OCI-M1 (cell line): ENCODE measurements at regions not wholly inside any gene's neighbourhood (a gene's known extent, or its start where the extent isn't known, plus 50 kb on each side); places are given as distances from the start of the nearest gene placed in this dataset.

Experiments
- DNase-seq: peaks from one replicate; lab custom pipeline; 2025; lab: John Stamatoyannopoulos, UW

DNA sequence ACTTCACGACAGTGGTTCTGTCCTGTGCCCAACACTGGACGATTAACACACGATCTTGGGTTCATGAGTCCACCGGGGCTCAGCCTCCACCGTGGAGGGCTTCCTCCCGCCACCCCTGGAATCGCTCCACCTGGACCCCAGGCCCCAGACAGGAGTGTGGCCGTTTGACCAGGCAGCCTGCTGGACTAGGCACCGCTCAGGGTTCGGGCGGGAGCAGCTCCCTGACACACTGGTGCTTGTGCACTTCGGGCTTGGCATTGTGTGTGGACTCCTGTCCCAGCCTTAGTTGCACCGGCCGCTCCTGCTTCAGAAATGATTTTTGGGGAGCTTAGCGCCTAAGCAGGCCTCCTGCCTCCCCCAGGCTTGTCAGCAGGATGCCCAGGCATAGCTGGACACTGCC is 617.4 kb upstream of the SALL3 start:
- DNase-seq, result no peak

DNA sequence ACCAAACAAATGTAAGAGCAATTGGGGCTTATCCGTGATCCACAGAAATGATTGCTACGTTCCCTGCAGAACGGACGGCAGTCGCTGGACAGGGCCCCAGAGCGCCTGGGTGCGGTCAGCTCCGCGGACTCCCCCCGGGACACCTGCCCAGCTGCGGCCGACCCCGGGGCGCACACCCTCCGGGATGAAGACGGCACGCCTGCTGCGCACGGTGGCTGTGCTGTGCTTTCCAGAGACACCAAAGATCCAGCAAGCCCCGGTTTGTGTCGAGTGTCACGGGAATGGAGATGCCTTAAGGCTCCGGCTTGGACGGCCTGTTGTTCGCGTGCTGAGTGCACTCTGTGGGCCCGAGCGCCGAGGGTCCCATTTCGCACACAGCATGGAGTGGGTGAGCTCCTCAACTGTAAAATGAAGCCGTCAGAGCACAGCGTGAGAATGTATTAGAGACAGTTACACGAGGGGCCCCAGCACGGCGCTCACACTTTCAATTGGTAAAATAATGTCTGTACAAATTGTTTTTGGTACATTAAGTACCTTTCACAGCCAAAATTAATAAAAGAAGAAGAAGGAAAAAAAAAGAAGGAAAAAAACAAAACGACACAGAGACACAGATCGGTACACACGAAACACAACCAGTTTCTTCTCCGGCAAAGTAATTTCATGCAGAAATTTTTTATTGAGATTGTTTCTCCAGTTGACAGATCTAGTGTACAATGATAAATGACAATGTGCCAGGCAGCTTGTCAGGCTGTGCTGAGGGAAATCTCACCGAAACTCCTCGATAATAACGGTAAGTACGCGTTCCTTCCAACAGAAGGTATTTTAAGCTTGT is 615.8 kb upstream of the SALL3 start:
- no peak for DNase-seq

DNA sequence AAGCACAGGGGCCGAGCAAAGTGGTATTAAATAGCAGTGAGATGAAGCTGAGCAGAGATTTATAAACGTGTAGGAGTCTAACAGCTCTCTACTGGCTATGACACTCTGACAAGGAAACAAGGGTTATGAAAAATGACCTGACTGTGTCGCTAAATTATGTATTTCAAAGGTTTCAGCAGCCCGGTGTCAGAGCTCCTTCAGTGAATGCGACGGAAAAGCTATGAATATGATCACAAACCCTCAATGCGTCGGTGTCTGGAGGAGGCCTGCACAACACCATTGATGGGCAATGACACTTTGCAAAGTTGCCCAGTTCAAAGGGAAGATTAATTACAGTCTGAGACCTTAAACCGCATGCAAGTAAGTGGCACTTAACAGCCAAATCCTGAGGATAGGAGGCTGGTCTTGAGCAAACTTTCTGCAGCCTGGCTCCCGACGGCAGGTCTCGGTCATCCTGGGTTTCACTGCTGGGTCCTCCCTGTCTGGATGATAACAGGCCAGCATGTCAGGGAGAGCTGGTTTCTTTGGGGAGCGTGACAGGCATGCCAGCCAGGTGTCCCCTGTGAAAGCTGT is 615.1 kb upstream of the SALL3 start:
- no peak for DNase-seq

DNA sequence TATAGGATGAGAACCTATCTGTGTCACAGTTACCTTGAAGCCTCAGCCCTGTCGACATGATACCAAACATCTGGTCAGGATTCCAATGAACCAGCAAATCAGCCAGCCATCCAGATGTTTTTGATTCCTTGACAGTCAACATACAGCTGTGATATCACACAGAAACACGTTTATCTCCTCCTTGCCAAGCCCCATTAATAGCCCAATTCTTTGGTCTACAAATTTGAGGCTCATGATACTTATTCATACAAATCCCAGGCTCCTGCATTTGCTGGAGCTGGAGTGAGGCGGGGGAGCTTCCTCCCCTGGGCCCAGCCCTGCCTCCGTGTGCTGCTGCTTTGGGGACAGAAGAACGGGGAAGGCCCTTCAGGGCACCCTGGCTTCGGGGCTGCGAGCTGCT is 611.6 kb upstream of the SALL3 start:
- no peak for DNase-seq

DNA sequence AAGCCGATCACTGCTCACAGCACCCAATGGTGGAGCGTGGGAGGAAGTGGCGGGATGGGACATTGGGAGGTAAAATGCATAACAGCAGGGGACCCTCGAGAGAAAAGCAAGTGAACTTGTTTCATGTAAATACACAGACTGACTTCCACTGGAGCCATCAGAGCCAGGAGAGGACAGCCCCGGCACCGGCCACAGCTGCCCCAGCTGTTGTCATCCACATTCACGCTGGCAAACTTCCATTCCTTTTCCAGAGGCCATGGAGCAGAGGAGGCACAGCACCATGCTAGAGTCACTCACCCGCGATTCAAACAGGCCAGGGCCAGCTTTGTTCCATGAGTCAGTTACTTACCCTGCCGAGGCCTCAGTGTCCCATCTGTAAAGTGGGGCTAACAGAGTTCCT is 610.9 kb upstream of the SALL3 start:
- DNase-seq, result no peak

DNA sequence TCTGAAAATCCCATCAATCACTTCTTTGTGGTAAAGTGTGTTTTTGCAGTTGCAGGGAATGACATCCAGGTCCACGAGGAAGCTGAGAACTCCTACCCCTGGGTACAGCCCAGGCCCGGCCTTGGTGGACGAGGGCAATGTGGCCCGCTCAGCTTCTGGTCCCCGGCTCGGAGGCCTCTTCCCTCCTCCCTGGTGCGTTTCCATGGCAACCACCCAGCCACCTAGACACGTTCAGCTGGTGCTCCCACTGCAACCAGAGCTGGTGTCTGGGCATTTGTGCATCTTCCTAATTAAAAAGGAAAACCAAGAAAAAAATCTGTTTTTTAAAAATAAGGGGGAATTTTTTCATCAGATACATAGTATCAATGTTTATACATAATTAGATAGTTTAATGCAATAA is 603.6 kb upstream of the SALL3 start:
- DNase-seq, result no peak

DNA sequence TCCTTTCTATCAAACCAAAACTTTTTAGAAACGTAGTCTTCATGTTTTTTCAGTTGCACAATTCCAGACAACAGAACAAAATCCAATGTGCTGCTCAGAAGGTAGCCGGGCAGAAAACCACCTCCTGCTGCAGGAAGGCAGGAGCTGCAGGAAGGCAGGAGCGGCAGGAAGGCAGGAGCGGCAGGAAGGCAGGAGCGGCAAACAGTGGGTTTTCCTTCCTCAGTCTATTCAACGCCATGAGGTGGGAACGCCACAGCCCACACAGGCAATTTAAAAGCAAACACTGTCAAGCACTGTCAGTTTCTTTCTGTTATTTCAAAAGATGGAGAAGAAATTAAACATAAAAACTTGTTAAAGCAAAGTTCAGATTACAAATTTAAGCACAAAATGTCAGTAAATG is 601.2 kb upstream of the SALL3 start:
- no peak for DNase-seq

DNA sequence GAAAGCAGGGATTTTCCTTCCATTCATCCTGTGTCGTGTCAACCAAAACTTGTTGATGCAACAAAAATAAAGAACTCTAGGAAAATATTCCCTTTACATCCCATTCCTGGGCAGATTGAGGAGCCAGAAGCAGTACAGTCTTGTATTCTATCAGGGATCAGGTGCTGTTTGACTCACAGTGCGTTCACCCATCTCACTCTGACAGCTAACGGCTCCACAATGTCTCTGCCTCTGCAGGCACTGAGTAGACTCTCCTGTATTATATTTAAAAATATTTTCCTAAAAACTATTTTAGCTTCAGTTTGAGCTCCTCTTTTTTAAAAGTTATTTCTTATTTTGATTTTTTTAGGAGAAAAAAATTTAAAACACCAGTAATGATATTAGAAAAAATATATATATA is 600.6 kb upstream of the SALL3 start:
- no peak for DNase-seq

DNA sequence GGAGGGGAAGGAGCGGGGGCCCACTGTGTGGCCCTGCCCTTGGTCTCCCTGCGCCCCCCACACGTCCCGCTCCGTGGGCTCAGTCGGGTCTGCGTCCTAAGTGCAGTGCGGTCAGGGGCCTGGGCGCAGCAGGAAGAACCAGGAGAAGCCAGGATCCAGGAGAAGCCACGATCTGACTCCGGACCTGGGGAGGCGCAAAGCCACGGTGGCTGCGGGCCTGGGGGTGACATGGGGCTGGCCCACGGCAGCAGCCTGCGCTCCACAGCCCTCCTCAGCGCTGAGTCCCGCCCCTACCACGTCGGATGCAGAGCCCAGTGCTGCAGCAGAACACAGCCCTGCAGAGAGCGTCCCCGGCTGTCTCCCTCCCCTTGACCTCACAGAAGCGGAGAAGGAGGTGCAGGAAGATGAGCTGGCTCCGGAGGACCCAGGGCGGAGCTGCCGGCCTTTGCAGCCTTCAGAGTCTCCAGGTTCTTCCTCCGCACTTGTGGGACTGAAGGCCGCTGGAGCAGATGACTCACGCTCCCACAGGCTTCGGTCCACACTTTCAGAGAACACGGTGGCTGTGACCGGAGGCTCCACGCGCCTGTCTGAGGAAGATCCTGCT is 589.2 kb upstream of the SALL3 start:
- DNase-seq, result no peak

DNA sequence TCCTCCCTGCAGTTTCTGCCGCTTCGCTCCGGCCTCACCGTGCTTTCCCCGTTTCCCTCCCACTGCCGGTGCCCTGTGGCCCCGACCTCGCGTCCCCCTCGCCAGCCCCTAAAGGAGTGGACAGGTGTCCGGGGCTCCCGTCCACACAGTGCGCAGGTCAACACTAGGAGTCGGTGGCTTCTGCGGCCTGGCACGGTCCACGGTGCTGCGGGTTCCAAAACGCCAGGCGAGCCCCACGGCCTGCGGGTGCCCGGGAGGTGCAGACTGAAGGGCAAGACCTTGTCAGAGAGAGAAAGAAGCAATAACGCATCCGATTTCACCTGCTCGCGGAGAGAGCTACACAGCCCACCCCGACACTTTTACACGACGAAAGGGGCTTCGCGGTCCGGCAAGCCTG is 588.7 kb upstream of the SALL3 start:
- DNase-seq, result no peak

DNA sequence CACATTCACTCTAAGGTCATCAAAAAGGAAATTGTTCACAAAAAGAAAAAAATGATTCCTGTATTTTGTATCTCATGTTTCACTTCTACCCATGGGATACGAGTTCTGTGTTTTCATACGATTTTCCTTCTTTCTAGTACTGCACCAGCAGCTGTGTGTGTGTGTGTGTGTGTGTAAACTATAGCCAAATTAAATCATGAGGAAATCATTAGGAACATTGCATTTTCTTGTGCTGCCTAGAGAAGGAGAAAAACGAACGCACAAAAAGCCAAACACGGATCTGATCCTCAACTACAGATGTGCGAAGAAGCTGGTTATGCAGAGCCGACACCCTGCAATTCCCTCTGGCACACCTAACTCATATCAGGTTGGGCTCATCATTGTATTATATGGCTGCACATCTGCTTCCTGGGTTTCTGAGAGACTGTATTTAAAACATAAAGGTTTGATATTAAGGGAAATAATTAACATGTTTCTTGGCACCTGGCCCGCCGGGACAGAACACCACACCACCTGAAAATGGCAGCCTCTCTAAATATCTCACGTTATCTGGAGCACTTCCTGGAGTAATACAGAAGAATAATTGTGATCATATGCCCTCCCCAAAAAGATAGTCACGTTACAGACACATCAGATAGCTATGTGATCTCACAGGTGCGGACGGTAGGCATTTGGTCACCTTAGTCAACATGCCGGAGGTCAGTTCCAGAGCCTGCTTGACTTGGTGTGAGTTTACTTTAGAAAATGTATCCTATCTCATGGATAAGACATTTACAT is 586.3 kb upstream of the SALL3 start:
- no peak for DNase-seq

DNA sequence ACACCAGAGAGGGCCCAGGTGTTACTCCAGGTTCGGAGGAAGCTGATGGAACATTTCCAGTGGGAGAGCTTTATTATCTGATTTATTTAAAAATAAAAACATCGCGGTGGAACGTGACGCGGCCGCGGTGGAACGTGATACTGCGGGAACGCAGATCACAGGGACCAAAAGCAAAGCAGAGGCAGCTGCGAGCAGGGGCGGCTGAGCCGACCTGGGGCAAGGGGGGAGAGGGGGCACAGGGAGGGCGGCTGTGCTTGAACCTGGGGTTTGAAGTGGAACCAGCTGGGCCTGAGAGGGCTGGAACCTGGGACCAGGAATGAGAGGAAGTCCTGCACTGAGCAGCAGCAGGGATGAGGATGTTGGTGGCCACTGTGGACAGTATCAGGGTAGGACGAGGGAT is 583.5 kb upstream of the SALL3 start:
- DNase-seq, result no peak

DNA sequence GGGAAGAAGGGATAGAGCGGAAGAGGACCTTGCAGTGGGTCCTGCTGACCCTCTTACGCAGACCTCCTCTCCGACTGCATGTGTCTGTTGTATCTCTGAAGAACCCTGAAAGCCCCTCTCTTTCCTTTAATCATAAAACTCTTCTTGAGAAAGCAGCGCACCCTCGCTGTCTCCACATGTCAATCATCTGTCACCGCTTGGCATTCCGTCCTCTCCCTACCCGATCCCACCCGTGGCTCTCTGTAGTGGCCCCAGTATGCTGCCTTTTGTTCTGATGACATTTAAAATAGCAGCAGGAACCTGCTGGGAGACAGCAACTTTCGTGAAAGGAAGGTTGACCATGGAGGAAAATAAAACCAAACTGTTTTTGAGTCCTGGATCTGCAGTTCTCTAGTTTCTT is 582.9 kb upstream of the SALL3 start:
- DNase-seq, result no peak

DNA sequence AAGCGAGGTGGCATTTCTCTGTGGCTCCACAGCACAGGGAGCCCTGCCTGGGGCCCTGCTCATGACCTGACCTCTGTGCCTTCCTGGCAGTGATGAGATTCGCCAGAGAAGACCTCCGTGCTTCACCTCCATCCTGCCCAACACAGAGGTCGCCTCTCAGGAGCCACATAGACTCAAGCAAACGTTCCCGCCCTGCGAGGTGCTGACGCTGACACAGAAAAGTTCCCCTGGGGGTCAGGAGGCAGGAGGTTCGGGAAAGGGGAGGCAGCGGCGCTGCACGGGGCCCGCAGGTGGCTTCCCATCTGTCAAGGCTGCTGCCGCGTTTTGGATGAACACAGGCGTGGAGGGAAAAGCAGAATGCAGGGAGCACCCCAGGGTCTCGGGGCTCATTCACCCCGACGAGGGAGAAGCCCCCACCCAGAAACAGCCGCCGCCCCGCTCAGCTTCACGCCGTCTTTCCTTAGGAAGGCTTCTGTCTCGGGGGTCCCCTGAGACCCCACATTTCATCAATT is 579.6 kb upstream of the SALL3 start:
- DNase-seq, result no peak

DNA sequence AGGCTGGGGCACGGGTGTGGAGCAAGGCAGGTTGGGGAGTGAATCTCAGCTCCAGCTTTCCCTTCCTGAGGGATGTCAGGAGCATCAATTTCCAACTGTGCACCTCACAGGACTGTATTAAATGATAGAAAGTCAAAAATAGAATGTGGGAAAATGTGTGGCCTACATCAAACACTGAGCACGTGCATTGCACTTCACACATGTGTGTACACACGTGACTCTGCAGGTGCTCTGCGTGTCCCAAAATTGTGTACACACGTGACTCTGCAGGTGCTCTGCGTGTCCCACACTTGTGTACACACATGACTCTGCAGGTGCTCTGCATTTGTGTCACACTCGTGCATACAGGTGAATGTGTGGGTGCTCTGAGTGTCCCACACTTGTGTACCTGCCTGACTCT is 577.2 kb upstream of the SALL3 start:
- no peak for DNase-seq

DNA sequence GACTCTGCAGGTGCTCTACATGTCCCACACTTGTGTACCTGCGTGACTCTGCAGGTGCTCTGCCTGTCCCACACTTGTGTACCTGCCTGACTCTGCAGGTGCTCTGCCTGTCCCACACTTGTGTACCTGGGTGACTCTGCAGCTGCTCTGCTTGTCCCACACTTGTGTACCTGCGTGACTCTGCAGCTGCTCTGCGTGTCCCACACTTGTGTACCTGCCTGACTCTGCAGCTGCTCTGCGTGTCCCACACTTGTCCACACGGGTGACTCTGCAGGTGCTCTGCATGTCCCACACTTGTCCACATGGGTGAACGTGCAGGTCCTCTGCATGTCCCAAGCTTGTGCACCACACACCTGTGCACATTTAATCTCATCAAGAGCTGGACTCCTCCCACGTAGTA is 576.7 kb upstream of the SALL3 start:
- no peak for DNase-seq

DNA sequence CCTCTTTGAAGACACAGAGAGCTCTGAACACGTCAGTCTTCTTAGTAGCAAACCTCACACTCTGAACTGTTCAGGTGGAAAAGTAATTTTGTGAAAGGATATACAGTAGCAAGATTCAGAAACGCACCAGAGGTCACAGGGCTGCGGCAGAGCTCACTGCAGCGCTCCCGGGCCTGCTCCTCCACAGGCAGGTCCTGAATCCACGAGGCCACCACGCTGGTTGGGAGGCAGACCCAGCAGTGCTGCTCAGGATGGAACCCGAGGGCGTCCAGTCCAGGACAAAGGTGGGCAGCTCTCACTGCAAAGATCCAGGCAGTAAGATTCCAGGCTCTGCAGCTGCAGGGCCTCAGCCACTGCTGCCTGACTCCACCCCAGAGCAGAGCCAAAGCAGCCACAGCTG is 576.2 kb upstream of the SALL3 start:
- DNase-seq, result no peak

DNA sequence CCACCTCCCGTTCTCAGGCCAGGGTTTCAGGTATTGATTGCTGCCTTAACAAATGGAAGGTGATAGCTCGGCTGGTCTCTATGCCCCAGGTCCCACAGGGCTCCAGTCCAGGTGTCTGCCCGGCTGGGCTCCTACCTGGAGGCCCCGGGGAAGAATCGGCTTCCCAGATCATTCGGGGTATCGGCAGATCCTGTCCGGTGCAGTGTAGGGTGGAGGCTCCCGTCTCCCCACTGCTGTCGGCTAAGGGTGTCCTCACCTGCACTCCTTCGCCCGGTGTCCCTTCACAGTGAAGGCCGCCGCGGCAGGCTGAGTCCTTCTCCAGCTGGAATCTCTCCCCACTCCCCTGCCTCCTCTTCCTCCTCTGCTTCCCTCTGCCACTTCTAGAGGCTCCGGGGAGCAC is 573.9 kb upstream of the SALL3 start:
- no peak for DNase-seq

DNA sequence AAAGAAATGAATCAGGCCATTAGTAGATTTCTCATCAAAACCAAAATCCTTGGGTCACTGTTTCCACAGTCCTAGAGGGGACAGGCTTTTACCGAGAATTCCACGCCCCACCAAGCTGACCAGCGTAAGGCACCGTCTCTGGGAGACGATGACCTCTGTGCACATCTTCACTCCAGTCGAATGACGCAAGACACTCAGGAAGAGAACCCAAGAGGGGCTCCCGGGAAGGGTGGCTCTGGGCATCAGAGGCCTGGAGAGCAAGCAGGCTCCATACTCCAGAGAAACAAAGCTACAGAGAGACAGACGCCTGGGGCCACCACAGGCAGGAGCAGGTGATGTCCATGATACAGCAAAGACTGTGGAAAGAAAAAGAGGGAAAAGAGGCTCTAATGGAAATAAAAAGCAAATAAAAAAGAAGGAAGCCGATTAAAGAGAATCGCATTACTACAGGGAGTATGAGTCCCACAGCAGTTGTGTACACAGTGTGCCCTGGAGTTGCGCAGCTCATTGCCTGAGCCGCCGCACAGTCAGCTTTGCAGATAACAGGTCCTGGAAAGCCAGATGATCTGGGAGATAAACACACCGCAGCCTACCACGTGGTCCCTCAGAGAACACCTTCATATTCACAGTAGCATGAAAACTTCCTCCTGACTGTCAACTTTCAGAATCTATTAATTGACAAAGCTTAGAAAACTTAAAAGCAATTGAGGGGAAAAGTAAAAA is 572.7 kb upstream of the SALL3 start:
- DNase-seq, result no peak

DNA sequence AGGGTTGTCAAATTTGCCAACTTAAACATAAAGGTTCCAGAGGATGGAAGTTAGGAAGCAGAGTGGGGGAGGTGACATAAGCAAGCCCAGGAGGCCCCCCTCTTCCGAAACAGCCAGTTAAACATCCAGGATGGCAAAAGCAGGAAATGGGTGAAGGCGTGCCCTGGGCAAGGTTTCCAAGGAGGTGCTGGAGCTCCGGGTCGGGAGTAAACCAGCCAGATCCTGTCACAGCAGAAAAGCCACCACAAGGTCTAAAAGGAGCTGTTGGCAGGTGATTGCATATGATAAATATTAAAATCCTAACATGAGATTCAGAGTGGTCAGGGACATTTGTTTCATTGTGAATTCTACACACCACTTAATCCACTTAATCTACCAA is 572.2 kb upstream of the SALL3 start:
- no peak for DNase-seq

DNA sequence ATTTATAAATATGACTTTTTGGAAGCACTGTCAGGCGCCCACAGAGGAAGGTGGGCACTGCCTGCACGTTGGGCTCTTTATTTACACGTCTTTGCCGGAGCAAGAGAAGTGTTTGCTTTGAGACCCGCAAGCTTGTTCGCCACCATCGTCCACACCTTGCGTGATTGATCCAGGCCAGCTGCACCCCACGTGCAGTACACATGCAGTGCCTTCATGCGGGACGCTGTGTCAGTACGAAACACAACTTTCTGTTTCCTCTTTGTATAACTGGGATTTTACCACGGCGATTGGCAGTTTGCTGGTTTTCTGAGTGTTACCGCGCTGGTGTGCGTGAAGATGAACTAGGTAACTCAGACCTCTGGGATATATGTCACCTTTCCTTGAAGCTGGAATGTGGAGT is 571.0 kb upstream of the SALL3 start:
- no peak for DNase-seq
